ENCODE measurements at regions not wholly inside any gene's neighbourhood (a gene's known extent, or its start where the extent isn't known, plus 50 kb on each side); places are given as distances from the start of the nearest gene placed in this dataset.

DNA sequence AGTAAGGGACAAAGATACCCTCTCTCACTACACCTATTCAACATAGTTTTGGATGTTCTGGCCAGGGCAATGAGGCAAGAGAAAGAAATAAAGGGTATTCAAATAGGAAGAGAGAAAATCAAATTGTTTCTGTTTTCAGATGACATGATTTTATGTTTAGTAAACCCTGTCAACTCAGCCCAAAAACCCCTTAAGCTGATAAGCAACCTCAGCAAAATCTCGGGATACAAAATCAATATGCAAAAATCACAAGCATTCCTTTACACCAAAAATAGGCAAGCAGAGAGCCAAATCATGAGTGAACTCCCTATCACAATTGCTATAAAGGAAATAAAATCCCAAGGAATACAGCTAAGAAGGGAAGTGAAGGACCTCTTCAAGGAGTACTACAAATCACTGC is 1130.7 kb upstream of the PIK3C3 start (continued):
- TF ChIP-seq, protein P1, sequence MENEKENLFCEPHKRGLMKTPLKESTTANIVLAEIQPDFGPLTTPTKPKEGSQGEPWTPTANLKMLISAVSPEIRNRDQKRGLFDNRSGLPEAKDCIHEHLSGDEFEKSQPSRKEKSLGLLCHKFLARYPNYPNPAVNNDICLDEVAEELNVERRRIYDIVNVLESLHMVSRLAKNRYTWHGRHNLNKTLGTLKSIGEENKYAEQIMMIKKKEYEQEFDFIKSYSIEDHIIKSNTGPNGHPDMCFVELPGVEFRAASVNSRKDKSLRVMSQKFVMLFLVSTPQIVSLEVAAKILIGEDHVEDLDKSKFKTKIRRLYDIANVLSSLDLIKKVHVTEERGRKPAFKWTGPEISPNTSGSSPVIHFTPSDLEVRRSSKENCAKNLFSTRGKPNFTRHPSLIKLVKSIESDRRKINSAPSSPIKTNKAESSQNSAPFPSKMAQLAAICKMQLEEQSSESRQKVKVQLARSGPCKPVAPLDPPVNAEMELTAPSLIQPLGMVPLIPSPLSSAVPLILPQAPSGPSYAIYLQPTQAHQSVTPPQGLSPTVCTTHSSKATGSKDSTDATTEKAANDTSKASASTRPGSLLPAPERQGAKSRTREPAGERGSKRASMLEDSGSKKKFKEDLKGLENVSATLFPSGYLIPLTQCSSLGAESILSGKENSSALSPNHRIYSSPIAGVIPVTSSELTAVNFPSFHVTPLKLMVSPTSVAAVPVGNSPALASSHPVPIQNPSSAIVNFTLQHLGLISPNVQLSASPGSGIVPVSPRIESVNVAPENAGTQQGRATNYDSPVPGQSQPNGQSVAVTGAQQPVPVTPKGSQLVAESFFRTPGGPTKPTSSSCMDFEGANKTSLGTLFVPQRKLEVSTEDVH (IDR thresholded peaks at IDR 0.05; ENCODE audit: low read depth, partially characterized antibody) = no peak
- no peak for TF ChIP-seq TCF12 (IDR thresholded peaks at IDR 0.05; ENCODE audit: low read depth, low read length)
- TF ChIP-seq CBX3 (IDR thresholded peaks at IDR 0.05; ENCODE audit: borderline replicate concordance, low read depth) = no peak
- TF ChIP-seq SREBF1 (IDR thresholded peaks at IDR 0.05; ENCODE audit: low read length) = no peak
- TF ChIP-seq RCOR1 (conservative IDR thresholded peaks at IDR 0.05; ENCODE audit: low read depth, low read length) = no peak
- no peak for TF ChIP-seq NFYA (IDR thresholded peaks at IDR 0.05; ENCODE audit: borderline replicate concordance, low read depth, low read length)
- TF ChIP-seq, protein P2, sequence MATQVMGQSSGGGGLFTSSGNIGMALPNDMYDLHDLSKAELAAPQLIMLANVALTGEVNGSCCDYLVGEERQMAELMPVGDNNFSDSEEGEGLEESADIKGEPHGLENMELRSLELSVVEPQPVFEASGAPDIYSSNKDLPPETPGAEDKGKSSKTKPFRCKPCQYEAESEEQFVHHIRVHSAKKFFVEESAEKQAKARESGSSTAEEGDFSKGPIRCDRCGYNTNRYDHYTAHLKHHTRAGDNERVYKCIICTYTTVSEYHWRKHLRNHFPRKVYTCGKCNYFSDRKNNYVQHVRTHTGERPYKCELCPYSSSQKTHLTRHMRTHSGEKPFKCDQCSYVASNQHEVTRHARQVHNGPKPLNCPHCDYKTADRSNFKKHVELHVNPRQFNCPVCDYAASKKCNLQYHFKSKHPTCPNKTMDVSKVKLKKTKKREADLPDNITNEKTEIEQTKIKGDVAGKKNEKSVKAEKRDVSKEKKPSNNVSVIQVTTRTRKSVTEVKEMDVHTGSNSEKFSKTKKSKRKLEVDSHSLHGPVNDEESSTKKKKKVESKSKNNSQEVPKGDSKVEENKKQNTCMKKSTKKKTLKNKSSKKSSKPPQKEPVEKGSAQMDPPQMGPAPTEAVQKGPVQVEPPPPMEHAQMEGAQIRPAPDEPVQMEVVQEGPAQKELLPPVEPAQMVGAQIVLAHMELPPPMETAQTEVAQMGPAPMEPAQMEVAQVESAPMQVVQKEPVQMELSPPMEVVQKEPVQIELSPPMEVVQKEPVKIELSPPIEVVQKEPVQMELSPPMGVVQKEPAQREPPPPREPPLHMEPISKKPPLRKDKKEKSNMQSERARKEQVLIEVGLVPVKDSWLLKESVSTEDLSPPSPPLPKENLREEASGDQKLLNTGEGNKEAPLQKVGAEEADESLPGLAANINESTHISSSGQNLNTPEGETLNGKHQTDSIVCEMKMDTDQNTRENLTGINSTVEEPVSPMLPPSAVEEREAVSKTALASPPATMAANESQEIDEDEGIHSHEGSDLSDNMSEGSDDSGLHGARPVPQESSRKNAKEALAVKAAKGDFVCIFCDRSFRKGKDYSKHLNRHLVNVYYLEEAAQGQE (IDR thresholded peaks at IDR 0.05; ENCODE audit: low read depth, low read length) = no peak
- TF ChIP-seq, protein P3, sequence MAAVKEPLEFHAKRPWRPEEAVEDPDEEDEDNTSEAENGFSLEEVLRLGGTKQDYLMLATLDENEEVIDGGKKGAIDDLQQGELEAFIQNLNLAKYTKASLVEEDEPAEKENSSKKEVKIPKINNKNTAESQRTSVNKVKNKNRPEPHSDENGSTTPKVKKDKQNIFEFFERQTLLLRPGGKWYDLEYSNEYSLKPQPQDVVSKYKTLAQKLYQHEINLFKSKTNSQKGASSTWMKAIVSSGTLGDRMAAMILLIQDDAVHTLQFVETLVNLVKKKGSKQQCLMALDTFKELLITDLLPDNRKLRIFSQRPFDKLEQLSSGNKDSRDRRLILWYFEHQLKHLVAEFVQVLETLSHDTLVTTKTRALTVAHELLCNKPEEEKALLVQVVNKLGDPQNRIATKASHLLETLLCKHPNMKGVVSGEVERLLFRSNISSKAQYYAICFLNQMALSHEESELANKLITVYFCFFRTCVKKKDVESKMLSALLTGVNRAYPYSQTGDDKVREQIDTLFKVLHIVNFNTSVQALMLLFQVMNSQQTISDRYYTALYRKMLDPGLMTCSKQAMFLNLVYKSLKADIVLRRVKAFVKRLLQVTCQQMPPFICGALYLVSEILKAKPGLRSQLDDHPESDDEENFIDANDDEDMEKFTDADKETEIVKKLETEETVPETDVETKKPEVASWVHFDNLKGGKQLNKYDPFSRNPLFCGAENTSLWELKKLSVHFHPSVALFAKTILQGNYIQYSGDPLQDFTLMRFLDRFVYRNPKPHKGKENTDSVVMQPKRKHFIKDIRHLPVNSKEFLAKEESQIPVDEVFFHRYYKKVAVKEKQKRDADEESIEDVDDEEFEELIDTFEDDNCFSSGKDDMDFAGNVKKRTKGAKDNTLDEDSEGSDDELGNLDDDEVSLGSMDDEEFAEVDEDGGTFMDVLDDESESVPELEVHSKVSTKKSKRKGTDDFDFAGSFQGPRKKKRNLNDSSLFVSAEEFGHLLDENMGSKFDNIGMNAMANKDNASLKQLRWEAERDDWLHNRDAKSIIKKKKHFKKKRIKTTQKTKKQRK (IDR thresholded peaks at IDR 0.05; ENCODE audit: low read depth, low read length) = no peak
- TF ChIP-seq, protein P4, sequence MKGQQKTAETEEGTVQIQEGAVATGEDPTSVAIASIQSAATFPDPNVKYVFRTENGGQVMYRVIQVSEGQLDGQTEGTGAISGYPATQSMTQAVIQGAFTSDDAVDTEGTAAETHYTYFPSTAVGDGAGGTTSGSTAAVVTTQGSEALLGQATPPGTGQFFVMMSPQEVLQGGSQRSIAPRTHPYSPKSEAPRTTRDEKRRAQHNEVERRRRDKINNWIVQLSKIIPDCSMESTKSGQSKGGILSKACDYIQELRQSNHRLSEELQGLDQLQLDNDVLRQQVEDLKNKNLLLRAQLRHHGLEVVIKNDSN (IDR thresholded peaks at IDR 0.05; ENCODE audit: borderline replicate concordance, extremely low read length, insufficient read depth, low read depth, low read length) = no peak
- TF ChIP-seq CBX5 (IDR thresholded peaks at IDR 0.05; ENCODE audit: low read depth) = no peak

Measured in GM12878 (cell line).